HEK293T (cell line): ENCODE measurements at regions not wholly inside any gene's neighbourhood (a gene's known extent, or its start where the extent isn't known, plus 50 kb on each side); places are given as distances from the start of the nearest gene placed in this dataset.
"Not testable (repeated sequence)": the region's sequence is repeated elsewhere in the genome, so short reads cannot be mapped to it uniquely, and the experiment has no call there.

Experiments
- FOXA1 ChIP-seq: fragments of 450-650 bp; IDR thresholded peaks from 2 replicates; pipeline ENCODE4 v1.6.1; 2016; ENCODE audit warnings: mild to moderate bottlenecking
- FOXK2 ChIP-seq: fragments of 450-650 bp; IDR thresholded peaks from 2 replicates; pipeline ENCODE4 v1.6.1; 2016; ENCODE audit warnings: mild to moderate bottlenecking
- FOXM1 ChIP-seq: fragments of 450-650 bp; IDR thresholded peaks from 2 replicates; pipeline ENCODE4 v1.6.1; 2017; ENCODE audit warnings: mild to moderate bottlenecking, borderline replicate concordance

- not testable (repeated sequence) for TF ChIP-seq FOXK2, FOXM1, FOXA1
Observed at GRCh38 chr10:38362514-38362913, 268.4 kb downstream of the ZNF37A start.
